Endodermal cell (in vitro differentiated cells): ENCODE measurements at regions not wholly inside any gene's neighbourhood (a gene's known extent, or its start where the extent isn't known, plus 50 kb on each side); places are given as distances from the start of the nearest gene placed in this dataset.

ENCODE experiments used
- DNase-seq: peaks from one replicate; pipeline ENCODE4 v3.0.0-alpha.2; 2017
- H3K27ac ChIP-seq: 2 replicates; pipeline ENCODE4 v1.5.1; 2013; ENCODE audit warnings: mild to moderate bottlenecking, low read depth, low read length, moderate library complexity
- H3K27me3 ChIP-seq: 2 replicates; pipeline ENCODE4 v1.6.1; 2013; ENCODE audit warnings: mild to moderate bottlenecking, low read length, moderate library complexity; ENCODE audit not compliant: insufficient read depth, control insufficient read depth, poor library complexity, severe bottlenecking
- H3K36me3 ChIP-seq: 2 replicates; pipeline ENCODE4 v1.7.0; 2013; ENCODE audit warnings: mild to moderate bottlenecking, low read length, moderate library complexity; ENCODE audit not compliant: control insufficient read depth, insufficient read depth
- H3K4me1 ChIP-seq: one replicate; pipeline ENCODE4 v1.7.0; 2013; ENCODE audit warnings: low read length; ENCODE audit not compliant: control insufficient read depth, insufficient read depth
- H3K4me3 ChIP-seq: 2 replicates; pipeline ENCODE4 v1.5.1; 2013; ENCODE audit warnings: mild to moderate bottlenecking, low read length, moderate library complexity
- H3K9ac ChIP-seq: 2 replicates; pipeline ENCODE4 v1.6.1; 2013; ENCODE audit warnings: mild to moderate bottlenecking, low read length, moderate library complexity; ENCODE audit not compliant: poor library complexity, severe bottlenecking; ENCODE audit errors: extremely low read depth
- H3K9me3 ChIP-seq: 2 replicates; pipeline ENCODE4 v1.6.1; 2013; ENCODE audit warnings: mild to moderate bottlenecking, low read length, moderate library complexity; ENCODE audit not compliant: control insufficient read depth
- H3K27ac Mint-ChIP-seq: 2 replicates; pipeline ENCODE4 v1.8.0; 2020; ENCODE audit warnings: mixed read lengths
- H3K27me3 Mint-ChIP-seq: 2 replicates; pipeline ENCODE4 v1.8.0; 2021; ENCODE audit warnings: mild to moderate bottlenecking, mixed read lengths; ENCODE audit not compliant: insufficient read depth
- H3K36me3 Mint-ChIP-seq: 2 replicates; pipeline ENCODE4 v1.8.0; 2020; ENCODE audit warnings: low read depth, mixed read lengths
- H3K4me1 Mint-ChIP-seq: 2 replicates; pipeline ENCODE4 v1.8.0; 2020; ENCODE audit warnings: mixed read lengths
- H3K4me3 Mint-ChIP-seq: 2 replicates; pipeline ENCODE4 v1.8.0; 2020; ENCODE audit warnings: mild to moderate bottlenecking, moderate library complexity, mixed read lengths
- H3K9me3 Mint-ChIP-seq: 2 replicates; pipeline ENCODE4 v1.8.0; 2020; ENCODE audit warnings: mild to moderate bottlenecking, mixed read lengths
- CTCF ChIP-seq: fragments of 200-600 bp; sonication (generic); conservative IDR thresholded peaks from 2 replicates; pipeline ENCODE4 v1.5.0; 2021; ENCODE audit warnings: antibody characterized with exemption, mild to moderate bottlenecking
- WGBS, 2 experiments: methylation state at CpG; one replicate each; pipeline versions ENCODE4 v1.1.5 to v1.1.7; 2013; ENCODE audit warnings: missing lambda C conversion rate in 2 of 2, mixed read lengths in 1 of 2; ENCODE audit not compliant: insufficient coverage in 1 of 2, insufficient read length in 1 of 2; 5-methylcytosine and 5-hydroxymethylcytosine counted together

- H3K4me3 ChIP-seq = no peak overlapping the region
- H3K4me1 Mint-ChIP-seq = peaks cover 14% of the 10 kb centered on the region
- H3K4me3 Mint-ChIP-seq = no peak overlapping the region
- no peak for DNase-seq
- no peaks in the 10 kb centered on the region for H3K9me3 ChIP-seq
- no peaks in the 10 kb centered on the region for H3K9me3 Mint-ChIP-seq
- H3K9ac ChIP-seq = no peak overlapping the region
- H3K36me3 ChIP-seq = no peaks in the 10 kb centered on the region
- no peak for TF ChIP-seq CTCF
- H3K36me3 Mint-ChIP-seq = no peaks in the 10 kb centered on the region
- no peak overlapping the region for H3K27ac Mint-ChIP-seq
- H3K27me3 Mint-ChIP-seq = no peaks in the 10 kb centered on the region
- no peak overlapping the region for H3K27ac ChIP-seq
- 92 to 100% methylated on average over 2 of the region's 2 CpGs for WGBS, 2 experiments
- peaks cover 9% of the 10 kb centered on the region for H3K4me1 ChIP-seq
- no peaks in the 10 kb centered on the region for H3K27me3 ChIP-seq
These were observed 83.7 kb upstream of the RALY start for GRCh38 chr20:33910056-33910455.

- H3K4me1 ChIP-seq = peaks cover 9% of the 10 kb centered on the region
- H3K36me3 ChIP-seq = no peaks in the 10 kb centered on the region
- H3K27ac ChIP-seq = no peak overlapping the region
- H3K9ac ChIP-seq = no peak overlapping the region
- no peak overlapping the region for H3K27ac Mint-ChIP-seq
- H3K4me3 ChIP-seq = no peak overlapping the region
- no peaks in the 10 kb centered on the region for H3K27me3 Mint-ChIP-seq
- H3K4me3 Mint-ChIP-seq = no peak overlapping the region
- no peaks in the 10 kb centered on the region for H3K9me3 Mint-ChIP-seq
- WGBS, 2 experiments = 97 to 100% methylated on average over 5 to 6 of the region's 6 CpGs
- H3K4me1 Mint-ChIP-seq = peaks cover 14% of the 10 kb centered on the region
- no peaks in the 10 kb centered on the region for H3K27me3 ChIP-seq
- DNase-seq = no peak
- H3K36me3 Mint-ChIP-seq = no peaks in the 10 kb centered on the region
- no peaks in the 10 kb centered on the region for H3K9me3 ChIP-seq
- no peak for TF ChIP-seq CTCF
These were observed 83.0 kb upstream of the RALY start for GRCh38 chr20:33910529-33911327.

GRCh38 chr20:33914919-33915318 lies 78.8 kb upstream of the RALY start:
- no peaks in the 10 kb centered on the region for H3K9me3 Mint-ChIP-seq
- H3K4me1 ChIP-seq = no peaks in the 10 kb centered on the region
- H3K27ac ChIP-seq = no peak overlapping the region
- no peak overlapping the region for H3K27ac Mint-ChIP-seq
- H3K27me3 ChIP-seq = no peaks in the 10 kb centered on the region
- no peaks in the 10 kb centered on the region for H3K4me1 Mint-ChIP-seq
- no peak overlapping the region for H3K4me3 ChIP-seq
- H3K9me3 ChIP-seq = no peaks in the 10 kb centered on the region
- no peak overlapping the region for H3K4me3 Mint-ChIP-seq
- no peak for TF ChIP-seq CTCF
- no peaks in the 10 kb centered on the region for H3K36me3 Mint-ChIP-seq
- H3K9ac ChIP-seq = no peak overlapping the region
- no peaks in the 10 kb centered on the region for H3K36me3 ChIP-seq
- H3K27me3 Mint-ChIP-seq = peaks cover 2% of the 10 kb centered on the region
- DNase-seq = no peak
- 60 to 85% methylated on average over 1 to 3 of the region's 4 CpGs for WGBS, 2 experiments
